ENCODE measurements at regions not wholly inside any gene's neighbourhood (a gene's known extent, or its start where the extent isn't known, plus 50 kb on each side); places are given as distances from the start of the nearest gene placed in this dataset.

- intact Hi-C loops (cut with micrococcal nuclease) (no loop called here), dilution Hi-C loops (cut with MboI; ENCODE audit: extremely low pct_ligation_motif_present, low sequenced_read_pairs) (no loop called here)
- H2AFZ ChIP-seq (ENCODE audit: low read depth, low read length): no peak overlapping the region
- H3K79me2 ChIP-seq (ENCODE audit: control insufficient read depth, insufficient read depth, low read length): no peaks in the 10 kb centered on the region
- no peak overlapping the region for H3K9ac ChIP-seq (replicated peaks; ENCODE audit: extremely low read depth, insufficient read depth, low read length)
- ChIA-PET POLR2A (no interaction called here), CTCF (interaction anchor here (1.8 kb wide), 1 partner anchor 42 kb away, joined by 3 read pairs; no protein-coding TSS in a partner anchor)
- no peak overlapping the region for H3K27ac ChIP-seq (ENCODE audit: insufficient read depth, low read depth, low read length)
- FAIRE-seq (no peak), DNase-seq (ENCODE audit: low read depth, low spot score) (no peak)
- H3K27me3 ChIP-seq (ENCODE audit: control insufficient read depth in 2 of 2, insufficient read depth in 2 of 2, low read length in 2 of 2): no peaks in the 10 kb centered on the region
- no peaks in the 10 kb centered on the region for H3K36me3 ChIP-seq (ENCODE audit: control insufficient read depth in 2 of 2, extremely low read depth in 1 of 2, insufficient read depth in 2 of 2, low read length in 2 of 2)
- no peak overlapping the region for H3K4me3 ChIP-seq (replicated peaks in 1 of 3; ENCODE audit: insufficient read depth in 1 of 3, low read depth in 1 of 3, low read length in 3 of 3)
- no peaks in the 10 kb centered on the region for H3K9me1 ChIP-seq (replicated peaks; ENCODE audit: control insufficient read depth, extremely low read depth, insufficient read depth, low read length)
- H4K20me1 ChIP-seq (replicated peaks; ENCODE audit: control insufficient read depth, extremely low read depth, insufficient read depth, low read length): no peaks in the 10 kb centered on the region
- no peak for TF ChIP-seq EZH2 (IDR thresholded peaks at IDR 0.05; ENCODE audit: borderline replicate concordance, low read depth, low read length, severe bottlenecking)
- TF ChIP-seq, protein P1, sequence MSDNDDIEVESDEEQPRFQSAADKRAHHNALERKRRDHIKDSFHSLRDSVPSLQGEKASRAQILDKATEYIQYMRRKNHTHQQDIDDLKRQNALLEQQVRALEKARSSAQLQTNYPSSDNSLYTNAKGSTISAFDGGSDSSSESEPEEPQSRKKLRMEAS (IDR thresholded peaks at IDR 0.05; ENCODE audit: insufficient read depth, insufficient read length): no peak
- TF ChIP-seq CTCF (IDR thresholded peaks at IDR 0.05; ENCODE audit: extremely low read depth in 1 of 2, insufficient read depth in 1 of 2, low read depth in 1 of 2, low read length in 2 of 2): no peak
- no peak for TF ChIP-seq GATA2 (IDR thresholded peaks at IDR 0.05; ENCODE audit: insufficient read depth, insufficient read length, low read depth, low read length)
- no peak for TF ChIP-seq JUN (IDR thresholded peaks at IDR 0.05; ENCODE audit: borderline replicate concordance, insufficient read depth, insufficient read length, low read depth)
- TF ChIP-seq MYC (IDR thresholded peaks at IDR 0.05; ENCODE audit: low read depth, low read length): no peak
- BruUV-seq (replicated peaks): no TSS peak
- H3K9me3 ChIP-seq (replicated peaks; ENCODE audit: control insufficient read depth, insufficient read depth, low read length): no peaks in the 10 kb centered on the region
- no peaks in the 10 kb centered on the region for H3K4me1 ChIP-seq (ENCODE audit: control insufficient read depth, extremely low read depth, insufficient read depth, low read length)
- no peak overlapping the region for H3K4me2 ChIP-seq (ENCODE audit: insufficient read depth, low read length)
Observed at GRCh38 chr14:58978343-58978742, 210.1 kb upstream of the DAAM1 start.
